CD14-positive monocyte (primary cell): ENCODE measurements at regions not wholly inside any gene's neighbourhood (a gene's known extent, or its start where the extent isn't known, plus 50 kb on each side); places are given as distances from the start of the nearest gene placed in this dataset.

Experiments used
- DNase-seq, 3 donors: peaks; one replicate each; pipeline ENCODE4 v3.0.0-alpha.2; 2011 to 2022
- H2AFZ ChIP-seq: 2 replicates; pipeline ENCODE4 v1.6.0; 2012; ENCODE audit warnings: mild to moderate bottlenecking, low read depth, low read length, inconsistent platforms; ENCODE audit not compliant: insufficient read depth, poor library complexity, severe bottlenecking
- H3K27ac ChIP-seq, 2 donors: 1 replicate in 1 of 2; 2 replicates in 1 of 2; pipeline ENCODE4 v1.5.1; 2012 to 2013; ENCODE audit warnings: low read length in 2 of 2, control low read depth in 1 of 2, inconsistent platforms in 1 of 2, low read depth in 1 of 2, mild to moderate bottlenecking in 1 of 2
- H3K27me3 ChIP-seq, 2 donors: one replicate each; pipeline versions ENCODE4 v1.6.0 to v1.6.1; 2011 to 2013; ENCODE audit warnings: low read length in 2 of 2; ENCODE audit not compliant: control insufficient read depth in 2 of 2, insufficient read depth in 2 of 2
- H3K36me3 ChIP-seq, 2 donors: replicated peaks in 1 of 2; 1 replicate in 1 of 2; 2 replicates in 1 of 2; pipeline versions ENCODE4 v1.5.1 to v1.6.1; 2012 to 2013; ENCODE audit warnings: low read length in 2 of 2, control low read depth in 1 of 2, inconsistent platforms in 1 of 2, mild to moderate bottlenecking in 1 of 2; ENCODE audit not compliant: insufficient read depth in 2 of 2, control insufficient read depth in 1 of 2
- H3K4me1 ChIP-seq, 2 donors: 1 replicate in 1 of 2; 2 replicates in 1 of 2; pipeline versions ENCODE4 v1.5.1 to v1.6.1; 2012 to 2013; ENCODE audit warnings: low read length in 2 of 2, control low read depth in 1 of 2, inconsistent platforms in 1 of 2, mild to moderate bottlenecking in 1 of 2, moderate library complexity in 1 of 2; ENCODE audit not compliant: insufficient read depth in 2 of 2, control insufficient read depth in 1 of 2
- H3K4me2 ChIP-seq: replicated peaks from 2 replicates; pipeline ENCODE3; 2012; ENCODE audit warnings: low read length, moderate library complexity, mild to moderate bottlenecking; ENCODE audit not compliant: poor library complexity, severe bottlenecking; ENCODE audit errors: extremely low read depth
- H3K4me3 ChIP-seq, 3 experiments: fragments of 200-600 bp in 1 of 3; sonication (generic) in 1 of 3; replicated peaks in 1 of 3; 1 replicate in 2 of 3; 2 replicates in 1 of 3; pipeline ENCODE4 v1.5.1; 2011 to 2013; ENCODE audit warnings: low read length in 3 of 3, mild to moderate bottlenecking in 3 of 3, control low read depth in 2 of 3, low read depth in 2 of 3, inconsistent platforms in 1 of 3, moderate library complexity in 1 of 3
- H3K79me2 ChIP-seq: 2 replicates; pipeline ENCODE4 v1.6.0; 2012; ENCODE audit warnings: mild to moderate bottlenecking, control low read depth, inconsistent platforms, low read length, moderate library complexity; ENCODE audit not compliant: insufficient read depth
- H3K9ac ChIP-seq: 2 replicates; pipeline ENCODE4 v1.6.0; 2017; ENCODE audit warnings: low read length, mild to moderate bottlenecking; ENCODE audit not compliant: insufficient read depth, poor library complexity, severe bottlenecking
- H3K9me3 ChIP-seq, 2 donors: replicated peaks in 1 of 2; 1 replicate in 1 of 2; 2 replicates in 1 of 2; pipeline versions ENCODE4 v1.5.1 to v1.6.1; 2012 to 2013; ENCODE audit warnings: low read length in 2 of 2, control low read depth in 1 of 2; ENCODE audit not compliant: control insufficient read depth in 1 of 2, insufficient read depth in 1 of 2
- H4K20me1 ChIP-seq: 2 replicates; pipeline ENCODE4 v1.6.0; 2012; ENCODE audit warnings: mild to moderate bottlenecking, low read length, control low read depth, moderate library complexity; ENCODE audit not compliant: insufficient read depth
- H3K27ac Mint-ChIP-seq, 7 donors: one replicate each; pipeline ENCODE4 v1.8.0; 2020; ENCODE audit warnings: mild to moderate bottlenecking in 7 of 7, mixed read lengths in 7 of 7, moderate library complexity in 6 of 7, inconsistent platforms in 2 of 7
- H3K27me3 Mint-ChIP-seq, 3 donors: one replicate each; pipeline ENCODE4 v1.8.0; 2021 to 2022; ENCODE audit warnings: low read depth in 3 of 3, mild to moderate bottlenecking in 3 of 3, mixed read lengths in 3 of 3, moderate library complexity in 3 of 3, inconsistent platforms in 1 of 3
- H3K36me3 Mint-ChIP-seq, 2 donors: one replicate each; pipeline ENCODE4 v1.8.0; 2020; ENCODE audit warnings: mixed read lengths in 2 of 2, inconsistent platforms in 1 of 2, mild to moderate bottlenecking in 1 of 2
- H3K4me1 Mint-ChIP-seq: one replicate; pipeline ENCODE4 v1.8.0; 2020; ENCODE audit warnings: mild to moderate bottlenecking, mixed read lengths
- H3K4me3 Mint-ChIP-seq, 2 donors: one replicate each; pipeline ENCODE4 v1.8.0; 2020; ENCODE audit warnings: mild to moderate bottlenecking in 2 of 2, mixed read lengths in 2 of 2, moderate library complexity in 1 of 2
- H3K9me3 Mint-ChIP-seq, 7 donors: one replicate each; pipeline ENCODE4 v1.8.0; 2020 to 2022; ENCODE audit warnings: mixed read lengths in 7 of 7, mild to moderate bottlenecking in 6 of 7, moderate library complexity in 6 of 7, inconsistent platforms in 2 of 7
- WGBS: methylation state at CpG from one replicate; pipeline ENCODE4 v1.1.5; 2013; ENCODE audit warnings: missing lambda C conversion rate; ENCODE audit not compliant: insufficient coverage; 5-methylcytosine and 5-hydroxymethylcytosine counted together
- intact Hi-C, 2 donors: fragments of 100-400 bp; cut with micrococcal nuclease; formaldehyde crosslinking; loops; one replicate each; pipeline versions ENCODE4 v1.15.0 to v1.15.1; 2023
- TF ChIP-seq, protein P1 (sequence below): fragments of 200-600 bp; IDR thresholded peaks from one replicate; pipeline ENCODE4 v1.8.0; 2022; ENCODE audit warnings: antibody characterized with exemption, mild to moderate bottlenecking

DNA sequence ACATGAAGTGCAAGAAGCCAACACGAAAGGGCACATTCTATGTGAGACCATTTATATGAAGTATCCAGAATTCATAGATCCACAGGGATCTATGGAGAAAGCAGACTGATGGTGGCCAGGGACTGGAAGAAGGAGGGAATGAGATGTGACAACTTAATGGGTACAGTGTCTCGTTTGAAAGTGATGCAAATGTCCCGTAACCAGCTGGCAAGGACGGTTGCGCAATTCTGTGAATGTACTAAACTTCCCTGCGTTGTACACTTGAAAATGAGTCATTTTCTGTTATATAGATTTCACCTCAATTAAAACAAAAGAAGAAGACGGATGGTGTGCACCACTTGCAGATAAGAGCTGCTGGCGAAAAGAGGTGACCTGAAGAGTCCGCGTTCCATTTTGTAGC lies 861.1 kb downstream of the TYW1 start:
- peaks cover 14 to 40% (median 23%) of the 10 kb centered on the region in 7 donors for H3K9me3 Mint-ChIP-seq
- no peak overlapping the region for H2AFZ ChIP-seq

DNA sequence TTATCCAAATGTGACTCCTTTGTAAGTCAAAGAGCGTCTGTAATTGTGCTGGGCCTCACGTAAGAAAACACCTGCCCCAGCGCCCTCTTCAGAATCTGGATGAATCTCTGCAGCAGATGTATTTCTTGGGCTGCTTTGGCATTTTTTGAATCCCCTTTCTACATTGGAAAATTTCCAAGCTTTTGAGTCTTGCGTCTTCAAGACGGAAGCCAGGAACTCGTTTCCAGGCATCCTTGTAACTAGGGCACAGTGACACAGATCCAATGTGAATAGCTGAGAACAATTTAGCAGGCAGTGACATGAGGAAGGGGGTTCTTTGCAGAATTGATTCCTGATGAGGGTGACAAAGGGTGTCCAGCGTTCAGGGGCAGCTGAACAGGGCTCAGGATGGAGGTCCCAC lies 862.3 kb downstream of the TYW1 start:
- TF ChIP-seq, protein P1, sequence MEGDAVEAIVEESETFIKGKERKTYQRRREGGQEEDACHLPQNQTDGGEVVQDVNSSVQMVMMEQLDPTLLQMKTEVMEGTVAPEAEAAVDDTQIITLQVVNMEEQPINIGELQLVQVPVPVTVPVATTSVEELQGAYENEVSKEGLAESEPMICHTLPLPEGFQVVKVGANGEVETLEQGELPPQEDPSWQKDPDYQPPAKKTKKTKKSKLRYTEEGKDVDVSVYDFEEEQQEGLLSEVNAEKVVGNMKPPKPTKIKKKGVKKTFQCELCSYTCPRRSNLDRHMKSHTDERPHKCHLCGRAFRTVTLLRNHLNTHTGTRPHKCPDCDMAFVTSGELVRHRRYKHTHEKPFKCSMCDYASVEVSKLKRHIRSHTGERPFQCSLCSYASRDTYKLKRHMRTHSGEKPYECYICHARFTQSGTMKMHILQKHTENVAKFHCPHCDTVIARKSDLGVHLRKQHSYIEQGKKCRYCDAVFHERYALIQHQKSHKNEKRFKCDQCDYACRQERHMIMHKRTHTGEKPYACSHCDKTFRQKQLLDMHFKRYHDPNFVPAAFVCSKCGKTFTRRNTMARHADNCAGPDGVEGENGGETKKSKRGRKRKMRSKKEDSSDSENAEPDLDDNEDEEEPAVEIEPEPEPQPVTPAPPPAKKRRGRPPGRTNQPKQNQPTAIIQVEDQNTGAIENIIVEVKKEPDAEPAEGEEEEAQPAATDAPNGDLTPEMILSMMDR, result no peak
- intact Hi-C loops, result no loop called here

More for the DNA sequence above, 861.1 kb downstream of the TYW1 start:
- Mint-ChIP-seq H3K4me3 (no peak overlapping the region), H3K27me3 (peaks cover 0 to 1% (median 0%) of the 10 kb centered on the region in 3 donors), H3K4me1 (no peaks in the 10 kb centered on the region), H3K27ac (no peak overlapping the region), H3K36me3 (no peaks in the 10 kb centered on the region)
- H3K9ac ChIP-seq, result no peak overlapping the region
- H3K9me3 ChIP-seq, result peaks cover 36 to 40% of the 10 kb centered on the region in 2 donors
- H3K79me2 ChIP-seq, result no peaks in the 10 kb centered on the region
- H3K27ac ChIP-seq, result no peak overlapping the region
- no peaks in the 10 kb centered on the region for H3K27me3 ChIP-seq
- H3K4me1 ChIP-seq, result no peaks in the 10 kb centered on the region
- WGBS, result no CpG with 5 or more reads among the region's 10 CpGs
- H3K4me3 ChIP-seq, result no peak overlapping the region
- H3K4me2 ChIP-seq, result no peak overlapping the region
- H3K36me3 ChIP-seq, result no peaks in the 10 kb centered on the region
- TF ChIP-seq, protein P1, result no peak
- H4K20me1 ChIP-seq, result no peaks in the 10 kb centered on the region
- no peak for DNase-seq
- intact Hi-C loops, result no loop called here

More for the DNA sequence above, 862.3 kb downstream of the TYW1 start:
- no peaks in the 10 kb centered on the region for H3K4me1 Mint-ChIP-seq
- 91% methylated on average over 6 of the region's 7 CpGs for WGBS
- no peak overlapping the region for H3K9ac ChIP-seq
- peaks cover 0 to 1% (median 0%) of the 10 kb centered on the region in 3 donors for H3K27me3 Mint-ChIP-seq
- H3K27ac ChIP-seq, result no peak overlapping the region
- no peak overlapping the region for H3K4me3 ChIP-seq
- no peaks in the 10 kb centered on the region for H3K4me1 ChIP-seq
- no peaks in the 10 kb centered on the region for H3K36me3 Mint-ChIP-seq
- H3K79me2 ChIP-seq, result no peaks in the 10 kb centered on the region
- H3K27ac Mint-ChIP-seq, result no peak overlapping the region
- no peak overlapping the region for H3K4me2 ChIP-seq
- H3K36me3 ChIP-seq, result no peaks in the 10 kb centered on the region
- H3K4me3 Mint-ChIP-seq, result no peak overlapping the region
- no peaks in the 10 kb centered on the region for H4K20me1 ChIP-seq
- H3K9me3 ChIP-seq, result peaks cover 43 to 47% of the 10 kb centered on the region in 2 donors
- H3K27me3 ChIP-seq, result no peaks in the 10 kb centered on the region
- DNase-seq, result no peak
- H3K9me3 Mint-ChIP-seq, result peaks cover 14 to 44% (median 25%) of the 10 kb centered on the region in 7 donors
- no peak overlapping the region for H2AFZ ChIP-seq
